ENCODE measurements at regions not wholly inside any gene's neighbourhood (a gene's known extent, or its start where the extent isn't known, plus 50 kb on each side); places are given as distances from the start of the nearest gene placed in this dataset.

GRCh38 chr7:41475801-41476459 is 227.0 kb downstream of the INHBA start:
- TF ChIP-seq, protein P1, sequence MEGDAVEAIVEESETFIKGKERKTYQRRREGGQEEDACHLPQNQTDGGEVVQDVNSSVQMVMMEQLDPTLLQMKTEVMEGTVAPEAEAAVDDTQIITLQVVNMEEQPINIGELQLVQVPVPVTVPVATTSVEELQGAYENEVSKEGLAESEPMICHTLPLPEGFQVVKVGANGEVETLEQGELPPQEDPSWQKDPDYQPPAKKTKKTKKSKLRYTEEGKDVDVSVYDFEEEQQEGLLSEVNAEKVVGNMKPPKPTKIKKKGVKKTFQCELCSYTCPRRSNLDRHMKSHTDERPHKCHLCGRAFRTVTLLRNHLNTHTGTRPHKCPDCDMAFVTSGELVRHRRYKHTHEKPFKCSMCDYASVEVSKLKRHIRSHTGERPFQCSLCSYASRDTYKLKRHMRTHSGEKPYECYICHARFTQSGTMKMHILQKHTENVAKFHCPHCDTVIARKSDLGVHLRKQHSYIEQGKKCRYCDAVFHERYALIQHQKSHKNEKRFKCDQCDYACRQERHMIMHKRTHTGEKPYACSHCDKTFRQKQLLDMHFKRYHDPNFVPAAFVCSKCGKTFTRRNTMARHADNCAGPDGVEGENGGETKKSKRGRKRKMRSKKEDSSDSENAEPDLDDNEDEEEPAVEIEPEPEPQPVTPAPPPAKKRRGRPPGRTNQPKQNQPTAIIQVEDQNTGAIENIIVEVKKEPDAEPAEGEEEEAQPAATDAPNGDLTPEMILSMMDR (IDR thresholded peaks at IDR 0.05): no peak
- TF ChIP-seq POLR2AphosphoS5 (IDR thresholded peaks at IDR 0.05): no peak

All from stomach (tissue), 4 donors.